H1 (cell line): ENCODE measurements at regions not wholly inside any gene's neighbourhood (a gene's known extent, or its start where the extent isn't known, plus 50 kb on each side); places are given as distances from the start of the nearest gene placed in this dataset.

Experiments
- CTCF ChIA-PET: fragments of 300-600 bp; sonication (Branson Sonifier 250); formaldehyde crosslinking; loops from one replicate; lab custom pipeline; 2021; ENCODE audit not compliant: partially characterized antibody; lab: Charles Lee
- POLR2A ChIA-PET: fragments of 300-600 bp; sonication (Branson Sonifier 250); formaldehyde crosslinking; loops from one replicate; lab custom pipeline; 2021; ENCODE audit warnings: inconsistent platforms; ENCODE audit not compliant: partially characterized antibody; lab: Charles Lee
- DNase-seq, 2 experiments: peaks; one replicate each; pipeline versions ENCODE4 v3.0.0 to v3.0.0-alpha.2; 2010 to 2022; ENCODE audit warnings: low spot score in 2 of 2, low read depth in 1 of 2, mixed read lengths in 1 of 2
- FAIRE-seq: peaks from 2 replicates; lab custom pipeline; 2011; peaks lifted over from hg19 to GRCh38; lab: Jason Lieb, UNC
- H2AFZ ChIP-seq: 2 replicates; pipeline ENCODE4 v1.8.1; 2012; ENCODE audit warnings: low read length, inconsistent platforms
- H2AK5ac ChIP-seq: 2 replicates; pipeline ENCODE4 v1.6.1; 2013; ENCODE audit warnings: low read depth, low read length
- H2BK120ac ChIP-seq: replicated peaks from 2 replicates; pipeline ENCODE3; 2013; ENCODE audit warnings: low read depth, low read length, inconsistent platforms
- H2BK12ac ChIP-seq: 2 replicates; pipeline ENCODE4 v1.6.1; 2013; ENCODE audit warnings: low read depth, low read length
- H2BK15ac ChIP-seq: 2 replicates; pipeline ENCODE4 v1.6.1; 2013; ENCODE audit warnings: low read length
- H2BK20ac ChIP-seq: 2 replicates; pipeline ENCODE4 v1.6.1; 2013; ENCODE audit warnings: low read length
- H2BK5ac ChIP-seq: 2 replicates; pipeline ENCODE4 v1.6.1; 2013; ENCODE audit warnings: low read depth, low read length
- H3K14ac ChIP-seq: 2 replicates; pipeline ENCODE4 v1.6.1; 2013; ENCODE audit warnings: inconsistent platforms; ENCODE audit not compliant: insufficient read length
- H3K18ac ChIP-seq: 2 replicates; pipeline ENCODE4 v1.6.1; 2013; ENCODE audit warnings: low read length; ENCODE audit errors: extremely low read depth
- H3K23ac ChIP-seq: 2 replicates; pipeline ENCODE4 v1.6.1; 2013; ENCODE audit warnings: inconsistent platforms; ENCODE audit not compliant: insufficient read length
- H3K23me2 ChIP-seq: 2 replicates; pipeline ENCODE4 v1.6.1; 2013; ENCODE audit warnings: low read depth, low read length
- H3K27ac ChIP-seq: 2 replicates; pipeline ENCODE4 v1.6.1; 2011; ENCODE audit warnings: low read depth, low read length, inconsistent platforms
- H3K27me3 ChIP-seq, 4 experiments: replicated peaks in 1 of 4; 1 replicate in 1 of 4; 2 replicates in 3 of 4; pipeline versions ENCODE4 v1.6.1 to v1.8.1; 2011 to 2013; ENCODE audit warnings: low read length in 3 of 4, mild to moderate bottlenecking in 3 of 4, inconsistent platforms in 2 of 4, mixed read lengths in 2 of 4, moderate library complexity in 1 of 4; ENCODE audit not compliant: control insufficient read depth in 3 of 4, insufficient read depth in 3 of 4; ENCODE audit errors: extremely low read depth in 1 of 4
- H3K36me3 ChIP-seq, 4 experiments: 2 replicates each; pipeline versions ENCODE4 v1.6.1 to v1.8.1; 2011 to 2013; ENCODE audit warnings: mild to moderate bottlenecking in 4 of 4, low read length in 3 of 4, moderate library complexity in 2 of 4, control low read depth in 1 of 4, inconsistent platforms in 1 of 4; ENCODE audit not compliant: insufficient read depth in 4 of 4, control insufficient read depth in 2 of 4
- H3K4ac ChIP-seq: replicated peaks from 2 replicates; pipeline ENCODE3; 2013; ENCODE audit warnings: low read length, low read depth, mixed read lengths, inconsistent platforms; ENCODE audit not compliant: insufficient read length
- H3K4me1 ChIP-seq, 4 experiments: replicated peaks in 1 of 4; 1 replicate in 1 of 4; 2 replicates in 3 of 4; pipeline versions ENCODE4 v1.6.1 to v1.8.1; 2011 to 2013; ENCODE audit warnings: low read length in 3 of 4, inconsistent platforms in 2 of 4, mixed read lengths in 1 of 4; ENCODE audit not compliant: insufficient read depth in 4 of 4, control insufficient read depth in 3 of 4
- H3K4me2 ChIP-seq, 2 experiments: 2 replicates each; pipeline versions ENCODE4 v1.6.1 to v1.8.1; 2011 to 2013; ENCODE audit warnings: low read depth in 2 of 2, low read length in 2 of 2, control low read depth in 1 of 2, inconsistent platforms in 1 of 2, mild to moderate bottlenecking in 1 of 2; ENCODE audit not compliant: insufficient read depth in 1 of 2
- H3K4me3 ChIP-seq, 4 experiments: fragments of 200-600, 300-600 bp in 1 of 4; sonication (generic), shearing (Covaris generic), sonication (Bioruptor Twin) in 1 of 4; 2 replicates each; pipeline versions ENCODE4 v1.5.1 to v1.8.1; 2011 to 2016; ENCODE audit warnings: low read length in 4 of 4, low read depth in 3 of 4, control low read depth in 2 of 4, inconsistent platforms in 2 of 4, mild to moderate bottlenecking in 2 of 4, mixed read lengths in 1 of 4, moderate library complexity in 1 of 4; ENCODE audit not compliant: insufficient read depth in 2 of 4; ENCODE audit errors: extremely low read depth in 1 of 4
- H3K56ac ChIP-seq: replicated peaks from 2 replicates; pipeline ENCODE3; 2013; ENCODE audit warnings: low read depth, mild to moderate bottlenecking, mixed read lengths, low read length, inconsistent platforms; ENCODE audit not compliant: insufficient read length
- H3K79me1 ChIP-seq: 2 replicates; pipeline ENCODE4 v1.6.1; 2013; ENCODE audit warnings: low read depth, low read length, control low read depth
- H3K79me2 ChIP-seq, 2 experiments: 2 replicates each; pipeline versions ENCODE4 v1.6.1 to v1.8.1; 2012 to 2013; ENCODE audit warnings: low read length in 2 of 2, mild to moderate bottlenecking in 2 of 2, inconsistent platforms in 1 of 2; ENCODE audit not compliant: insufficient read depth in 2 of 2, control insufficient read depth in 1 of 2
- H3K9ac ChIP-seq, 4 experiments: replicated peaks in 1 of 4; 1 replicate in 1 of 4; 2 replicates in 3 of 4; pipeline versions ENCODE4 v1.6.1 to v1.8.1; 2011 to 2013; ENCODE audit warnings: low read depth in 3 of 4, low read length in 3 of 4, control low read depth in 2 of 4, mild to moderate bottlenecking in 2 of 4, moderate library complexity in 2 of 4, inconsistent platforms in 1 of 4; ENCODE audit errors: extremely low read depth in 1 of 4
- H3K9me3 ChIP-seq, 2 experiments: 2 replicates each; pipeline versions ENCODE4 v1.6.1 to v1.8.1; 2012 to 2013; ENCODE audit warnings: mild to moderate bottlenecking in 2 of 2, moderate library complexity in 2 of 2, control low read depth in 1 of 2, inconsistent platforms in 1 of 2, low read depth in 1 of 2, low read length in 1 of 2, mixed read lengths in 1 of 2; ENCODE audit not compliant: insufficient read depth in 2 of 2
- H4K20me1 ChIP-seq, 2 experiments: replicated peaks in 1 of 2; 2 replicates each; pipeline versions ENCODE3 to v1.8.1; 2011 to 2013; ENCODE audit warnings: inconsistent platforms in 2 of 2, low read length in 2 of 2, mild to moderate bottlenecking in 1 of 2; ENCODE audit not compliant: insufficient read depth in 2 of 2, control insufficient read depth in 1 of 2
- H4K5ac ChIP-seq: 2 replicates; pipeline ENCODE4 v1.6.1; 2013; ENCODE audit warnings: low read length, low read depth, mixed read lengths, inconsistent platforms; ENCODE audit not compliant: insufficient read length
- H4K8ac ChIP-seq: 2 replicates; pipeline ENCODE4 v1.8.0; 2013; ENCODE audit warnings: mild to moderate bottlenecking, moderate library complexity, low read length, inconsistent platforms; ENCODE audit not compliant: insufficient read depth; ENCODE audit errors: extremely low read depth
- H4K91ac ChIP-seq: replicated peaks from 2 replicates; pipeline ENCODE3; 2013; ENCODE audit warnings: low read length, mixed read lengths, inconsistent platforms; ENCODE audit not compliant: insufficient read length
- BACH1 ChIP-seq: IDR thresholded peaks from 2 replicates; pipeline ENCODE4 v1.6.1; 2012; ENCODE audit warnings: low read length, improper control_type of control experiment
- BRCA1 ChIP-seq: IDR thresholded peaks from 2 replicates; pipeline ENCODE4 v1.6.1; 2012; ENCODE audit warnings: low read depth, low read length, improper control_type of control experiment
- CBX8 ChIP-seq: fragments of 300-800, 300-1000 bp; sonication (generic); IDR thresholded peaks from 2 replicates; pipeline ENCODE4 v1.7.1; 2016; ENCODE audit warnings: low read depth, low read length, borderline replicate concordance
- CEBPB ChIP-seq: IDR thresholded peaks from 2 replicates; pipeline ENCODE4 v1.6.1; 2012; ENCODE audit warnings: low read depth, low read length
- CHD2 ChIP-seq: IDR thresholded peaks from 2 replicates; pipeline ENCODE4 v1.6.1; 2012; ENCODE audit warnings: low read length, improper control_type of control experiment
- E2F6 ChIP-seq: IDR thresholded peaks from 2 replicates; pipeline ENCODE4 v1.6.1; 2012; ENCODE audit warnings: inconsistent platforms
- EGR1 ChIP-seq: IDR thresholded peaks from 2 replicates; pipeline ENCODE4 v1.6.1; 2011; ENCODE audit warnings: low read depth, low read length, borderline replicate concordance
- JUND ChIP-seq: IDR thresholded peaks from 2 replicates; pipeline ENCODE4 v1.6.1; 2011; ENCODE audit warnings: mild to moderate bottlenecking, improper control_type of control experiment, low read length
- KDM4A ChIP-seq: IDR thresholded peaks from one replicate; pipeline ENCODE4 v1.7.1; 2012; ENCODE audit warnings: low read depth, mild to moderate bottlenecking, moderate library complexity, low read length, inconsistent platforms; ENCODE audit not compliant: severe bottlenecking
- POLR2AphosphoS5 ChIP-seq: IDR thresholded peaks from 2 replicates; pipeline ENCODE4 v1.6.1; 2011; ENCODE audit warnings: low read depth, low read length
- SP1 ChIP-seq: IDR thresholded peaks from 2 replicates; pipeline ENCODE4 v1.6.1; 2011; ENCODE audit warnings: low read depth, low read length
- SUZ12 ChIP-seq: fragments of 200-600 bp; sonication (generic); IDR thresholded peaks from 2 replicates; pipeline ENCODE4 v1.6.1; 2012; ENCODE audit warnings: mild to moderate bottlenecking, inconsistent platforms, low read length, moderate library complexity, mixed read lengths
- WGBS, 2 experiments: shearing (Covaris generic) in 1 of 2; methylation state at CpG; one replicate each; pipeline versions ENCODE4 v1.1.6 to v1.1.7; 2013 to 2015; ENCODE audit warnings: low lambda C conversion rate in 2 of 2, mixed read lengths in 2 of 2, inconsistent platforms in 1 of 2, low coverage in 1 of 2, missing lambda C conversion rate in 1 of 2; ENCODE audit not compliant: insufficient replicate concordance in 2 of 2, insufficient coverage in 1 of 2, insufficient read length in 1 of 2; ENCODE audit errors: extremely low coverage in 1 of 2, missing lambda C conversion rate in 1 of 2; 5-methylcytosine and 5-hydroxymethylcytosine counted together

GRCh38 chr2:239752951-239753350 is 272.2 kb downstream of the NDUFA10 start:
- CTCF ChIA-PET: no interaction called here
- Histone ChIP-seq H3K79me1 (no peaks in the 10 kb centered on the region), H2BK15ac (no peak overlapping the region), H3K18ac (no peak overlapping the region)
- TF ChIP-seq CHD2: no peak
- no peak for TF ChIP-seq CBX8
- no peak for TF ChIP-seq BRCA1
- no peak for TF ChIP-seq KDM4A
- no peak for TF ChIP-seq CEBPB
- no peak for TF ChIP-seq BACH1
- no peak for TF ChIP-seq E2F6
- no peak for TF ChIP-seq JUND
- no peak for TF ChIP-seq SP1
- no peak for TF ChIP-seq SUZ12
- no peak for TF ChIP-seq POLR2AphosphoS5
- no peak for TF ChIP-seq EGR1
- TF ChIP-seq, all 59 proteins: peak for 0
- Histone ChIP-seq H3K27ac (no peak overlapping the region), H3K4me3 (no peak overlapping the region), H3K27me3 (no peaks in the 10 kb centered on the region; a peak in 1 of 7 replicates), H3K23ac (no peak overlapping the region), H2BK5ac (no peak overlapping the region), H3K79me2 (no peaks in the 10 kb centered on the region), H2BK12ac (no peak overlapping the region), H3K9ac (no peak overlapping the region), H2BK20ac (no peak overlapping the region), H3K14ac (no peak overlapping the region), H4K5ac (no peak overlapping the region), H4K20me1 (peaks cover 0 to 2% of the 10 kb centered on the region in 2 experiments), H4K8ac (0 out of 2 replicates have a peak overlapping the region, but pooled peaks have one; percentile 41), H3K56ac (no peak overlapping the region), H3K4me2 (no peak overlapping the region), H4K91ac (no peak overlapping the region), H3K9me3 (no peaks in the 10 kb centered on the region), H2AK5ac (no peak overlapping the region), H2AFZ (no peak overlapping the region), H3K36me3 (no peaks in the 10 kb centered on the region), H2BK120ac (no peak overlapping the region), H3K23me2 (peaks cover 12% of the 10 kb centered on the region; the same call in 1 of the 2 replicates), H3K4ac (no peak overlapping the region), H3K4me1 (peaks cover 0 to 7% (median 3%) of the 10 kb centered on the region in 4 experiments; a peak in 3 of 7 replicates)
- DNase-seq (no peak), FAIRE-seq (no peak)
- POLR2A ChIA-PET: no interaction called here
- 96% methylated on average over 13 of the region's 13 CpGs; no CpG with 5 or more reads in 1 of the 2 experiments for WGBS, 2 experiments
